Esophagus muscularis mucosa (tissue), 4 donors: ENCODE measurements at regions not wholly inside any gene's neighbourhood (a gene's known extent, or its start where the extent isn't known, plus 50 kb on each side); places are given as distances from the start of the nearest gene placed in this dataset.

Source experiments
- DNase-seq: peaks from one replicate; pipeline ENCODE4 v3.0.0-alpha.2; 2017; ENCODE audit errors: extremely low spot score
- H3K27ac ChIP-seq, 4 donors: fragments of 200-600 bp; sonication (generic); replicated peaks in 1 of 4; 1 replicate in 3 of 4; 2 replicates in 1 of 4; pipeline ENCODE4 v1.5.1; 2016 to 2019; ENCODE audit warnings: mild to moderate bottlenecking in 1 of 4
- H3K27me3 ChIP-seq, 4 donors: fragments of 200-600 bp; sonication (generic); one replicate each; pipeline versions ENCODE4 v1.5.1 to v1.6.0; 2016 to 2019
- H3K36me3 ChIP-seq, 4 donors: fragments of 200-600 bp; sonication (generic); one replicate each; pipeline ENCODE4 v1.5.1; 2016 to 2019
- H3K4me1 ChIP-seq, 4 donors: fragments of 200-600 bp; sonication (generic); one replicate each; pipeline ENCODE4 v1.5.1; 2016 to 2019
- H3K4me3 ChIP-seq, 4 donors: fragments of 200-600 bp; sonication (generic); 1 replicate in 2 of 4; 2 replicates in 2 of 4; pipeline ENCODE4 v1.5.1; 2016 to 2019; ENCODE audit warnings: mild to moderate bottlenecking in 4 of 4, moderate library complexity in 1 of 4
- H3K9me3 ChIP-seq, 4 donors: fragments of 200-600 bp; sonication (generic); 1 replicate in 3 of 4; 2 replicates in 1 of 4; pipeline ENCODE4 v1.5.1; 2016 to 2019
- CTCF ChIP-seq, 3 experiments: fragments of 200-600 bp in 2 of 3; fragments of 450-650 bp in 1 of 3; sonication (generic) in 2 of 3; IDR thresholded peaks; one replicate each; pipeline ENCODE4 v1.5.1; 2017 to 2019; ENCODE audit warnings: antibody characterized with exemption in 3 of 3, mild to moderate bottlenecking in 2 of 3, moderate library complexity in 1 of 3
- EP300 ChIP-seq: sonication (generic); formaldehyde crosslinking; IDR thresholded peaks from one replicate; pipeline ENCODE4 v1.6.1; 2017; ENCODE audit warnings: antibody characterized with exemption
- POLR2A ChIP-seq: fragments of 450-650 bp; IDR thresholded peaks from one replicate; pipeline ENCODE4 v1.6.1; 2017; ENCODE audit warnings: antibody characterized with exemption, moderate library complexity, mild to moderate bottlenecking, low read depth
- POLR2AphosphoS5 ChIP-seq, 2 donors: sonication (generic); formaldehyde crosslinking; IDR thresholded peaks; one replicate each; pipeline ENCODE4 v1.6.1; 2017; ENCODE audit warnings: antibody characterized with exemption in 2 of 2
- WGBS: methylation state at CpG from one replicate; pipeline ENCODE4 v1.1.5; 2018; 5-methylcytosine and 5-hydroxymethylcytosine counted together
- intact Hi-C: fragments of 100-400 bp; cut with DNase I; formaldehyde crosslinking; loops from one replicate; pipeline ENCODE4 v1.15.1; 2023

- intact Hi-C loops, result loop anchor here (5.0 kb wide), 1 partner anchor 333 kb away; no protein-coding TSS in a partner anchor
- no peak for TF ChIP-seq POLR2AphosphoS5 (IDR thresholded peaks at IDR 0.05)
- TF ChIP-seq EP300, result no peak
- no peak for TF ChIP-seq POLR2A
- TF ChIP-seq CTCF (IDR thresholded peaks at IDR 0.05), result no peak
Observed at GRCh38 chr3:168844894-168845482, 749.3 kb upstream of the GOLIM4 start.

DNA sequence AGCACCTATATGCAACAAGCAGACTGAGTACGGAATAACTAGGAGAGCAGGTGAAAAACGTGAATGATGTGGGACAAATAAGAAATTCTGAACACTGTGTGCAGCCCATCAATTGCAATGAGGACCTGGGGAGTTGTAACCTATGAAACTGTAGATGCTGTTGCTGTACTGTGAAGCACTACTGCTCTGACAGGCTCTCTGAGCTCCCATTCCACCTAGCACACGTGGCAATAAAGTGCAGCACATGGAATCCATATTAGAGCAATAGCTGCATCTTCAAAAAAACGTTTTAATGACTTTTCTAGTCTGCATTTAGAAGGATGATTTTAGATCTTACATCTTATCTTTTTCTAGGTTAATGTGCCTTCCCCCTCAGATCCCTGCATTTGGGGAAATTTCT, 748.7 kb upstream of the GOLIM4 start:
- intact Hi-C loops, result no loop called here
- Histone ChIP-seq H3K27ac (no peak overlapping the region), H3K9me3 (no peaks in the 10 kb centered on the region), H3K4me3 (no peak overlapping the region), H3K4me1 (peaks cover 0 to 6% (median 0%) of the 10 kb centered on the region in 4 donors), H3K36me3 (no peaks in the 10 kb centered on the region), H3K27me3 (no peaks in the 10 kb centered on the region)
- DNase-seq, result no peak
- WGBS, result 73% methylated on average over 4 of the region's 4 CpGs
- TF ChIP-seq EP300, result no peak
- no peak for TF ChIP-seq CTCF (IDR thresholded peaks at IDR 0.05)
- TF ChIP-seq POLR2A, result no peak
- no peak for TF ChIP-seq POLR2AphosphoS5 (IDR thresholded peaks at IDR 0.05)

More at GRCh38 chr3:168844894-168845482, 749.3 kb upstream of the GOLIM4 start:
- H3K27me3 ChIP-seq, result no peaks in the 10 kb centered on the region
- peaks cover 0 to 6% (median 0%) of the 10 kb centered on the region in 4 donors for H3K4me1 ChIP-seq
- DNase-seq, result no peak
- WGBS, result 80% methylated on average over 6 of the region's 6 CpGs
- H3K9me3 ChIP-seq, result no peaks in the 10 kb centered on the region
- H3K4me3 ChIP-seq, result no peak overlapping the region
- H3K36me3 ChIP-seq, result no peaks in the 10 kb centered on the region
- H3K27ac ChIP-seq, result no peak overlapping the region

DNA sequence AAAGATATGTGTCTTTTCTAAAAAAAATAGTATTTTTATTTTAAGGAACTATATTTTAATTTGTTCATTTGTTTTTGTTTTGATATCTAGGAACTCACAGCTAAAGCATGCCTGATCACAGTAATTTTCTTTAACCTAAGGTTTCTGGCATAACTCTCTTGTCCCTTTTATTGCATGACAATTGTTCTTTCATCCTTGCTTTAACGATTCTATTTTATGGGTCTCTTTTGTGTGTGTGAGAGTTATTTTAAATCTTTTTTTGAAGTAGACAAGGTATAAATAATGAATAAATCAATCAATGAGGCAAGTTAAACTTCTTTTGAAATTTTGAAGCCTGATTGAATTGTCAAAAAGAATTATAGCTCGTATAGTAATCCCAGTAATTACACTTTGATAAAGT, 747.8 kb upstream of the GOLIM4 start:
- Histone ChIP-seq H3K27ac (no peak overlapping the region), H3K36me3 (no peaks in the 10 kb centered on the region), H3K4me3 (no peak overlapping the region), H3K4me1 (peaks cover 0 to 6% (median 0%) of the 10 kb centered on the region in 4 donors), H3K27me3 (no peaks in the 10 kb centered on the region), H3K9me3 (no peaks in the 10 kb centered on the region)
- TF ChIP-seq CTCF (IDR thresholded peaks at IDR 0.05) (no peak), POLR2AphosphoS5 (IDR thresholded peaks at IDR 0.05) (no peak)
- 81% methylated on average over 2 of the region's 2 CpGs for WGBS
- no peak for DNase-seq
- intact Hi-C loops, result no loop called here

- 85% methylated on average over 1 of the region's 1 CpG for WGBS
- TF ChIP-seq EP300, result no peak
- no peak for TF ChIP-seq POLR2A
- TF ChIP-seq POLR2AphosphoS5 (IDR thresholded peaks at IDR 0.05), result no peak
- TF ChIP-seq CTCF (IDR thresholded peaks at IDR 0.05), result no peak
Observed at GRCh38 chr3:168839653-168840052, 743.9 kb upstream of the GOLIM4 start.

GRCh38 chr3:168834558-168834957, 738.8 kb upstream of the GOLIM4 start:
- Histone ChIP-seq H3K27me3 (no peaks in the 10 kb centered on the region), H3K4me3 (no peak overlapping the region), H3K27ac (no peak overlapping the region), H3K4me1 (peaks cover 0 to 5% (median 0%) of the 10 kb centered on the region in 4 donors), H3K9me3 (no peaks in the 10 kb centered on the region), H3K36me3 (no peaks in the 10 kb centered on the region)
- DNase-seq, result no peak
- 93% methylated on average over 1 of the region's 1 CpG for WGBS
- intact Hi-C loops, result no loop called here
- no peak for TF ChIP-seq CTCF (IDR thresholded peaks at IDR 0.05)
- no peak for TF ChIP-seq EP300
- no peak for TF ChIP-seq POLR2A
- no peak for TF ChIP-seq POLR2AphosphoS5 (IDR thresholded peaks at IDR 0.05)

More at GRCh38 chr3:168839653-168840052, 743.9 kb upstream of the GOLIM4 start:
- no peak for DNase-seq
- no peaks in the 10 kb centered on the region for H3K36me3 ChIP-seq
- H3K4me3 ChIP-seq, result no peak overlapping the region
- peaks cover 0 to 5% (median 0%) of the 10 kb centered on the region in 4 donors for H3K4me1 ChIP-seq
- H3K27me3 ChIP-seq, result no peaks in the 10 kb centered on the region
- no peaks in the 10 kb centered on the region for H3K9me3 ChIP-seq
- intact Hi-C loops, result no loop called here
- no peak overlapping the region for H3K27ac ChIP-seq
